ENCODE measurements at regions not wholly inside any gene's neighbourhood (a gene's known extent, or its start where the extent isn't known, plus 50 kb on each side); places are given as distances from the start of the nearest gene placed in this dataset.

- TF ChIP-seq CTCF (conservative IDR thresholded peaks at IDR 0.05; ENCODE audit: low read length) (no peak), EZH2phosphoT487 (IDR thresholded peaks at IDR 0.05; ENCODE audit: borderline replicate concordance) (no peak)
Measured at GRCh38 chr9:99449726-99450125, 227.6 kb downstream of the SEC61B start.
